ENCODE measurements at regions not wholly inside any gene's neighbourhood (a gene's known extent, or its start where the extent isn't known, plus 50 kb on each side); places are given as distances from the start of the nearest gene placed in this dataset.
"Not testable (repeated sequence)": the region's sequence is repeated elsewhere in the genome, so short reads cannot be mapped to it uniquely, and the experiment has no call there.

DNA sequence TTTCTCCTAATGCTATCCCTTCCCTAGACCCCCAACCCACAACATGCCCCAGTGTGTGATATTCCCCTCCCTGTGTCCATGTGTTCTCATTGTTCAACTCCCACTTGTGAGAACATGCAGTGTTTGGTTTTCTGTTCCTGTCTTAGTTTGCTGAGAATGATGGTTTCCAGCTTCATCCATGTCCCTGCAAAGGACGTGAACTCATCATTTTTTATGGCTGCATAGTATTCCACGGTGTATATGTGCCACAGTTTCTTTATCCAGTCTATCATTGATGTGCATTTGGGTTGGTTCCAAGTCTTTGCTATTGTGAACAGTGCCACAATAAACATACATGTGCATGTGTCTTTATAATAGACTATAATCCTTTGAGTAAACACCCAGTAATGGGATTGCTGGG, 109.0 kb upstream of the RANBP3L start:
- H3K9me3 ChIP-seq (ENCODE audit: control insufficient read depth in 2 of 2, insufficient read depth in 1 of 2, low read length in 1 of 2); H3K4me3 ChIP-seq (ENCODE audit: low read length in 2 of 2); DNase-seq (ENCODE audit: low read depth in 6 of 9, low spot score in 9 of 9); H3K27ac ChIP-seq (ENCODE audit: low read depth in 1 of 2, low read length in 1 of 2); H3K27me3 ChIP-seq (ENCODE audit: control insufficient read depth in 2 of 2, insufficient read depth in 1 of 2, low read length in 1 of 2); H3K4me1 ChIP-seq (ENCODE audit: control insufficient read depth in 2 of 2, insufficient read depth in 2 of 2, low read length in 2 of 2); H3K36me3 ChIP-seq (ENCODE audit: control insufficient read depth in 2 of 2, insufficient read depth in 2 of 2, low read length in 1 of 2): not testable (repeated sequence)
- WGBS = over 99% methylated on average over 2 of the region's 2 CpGs

DNA sequence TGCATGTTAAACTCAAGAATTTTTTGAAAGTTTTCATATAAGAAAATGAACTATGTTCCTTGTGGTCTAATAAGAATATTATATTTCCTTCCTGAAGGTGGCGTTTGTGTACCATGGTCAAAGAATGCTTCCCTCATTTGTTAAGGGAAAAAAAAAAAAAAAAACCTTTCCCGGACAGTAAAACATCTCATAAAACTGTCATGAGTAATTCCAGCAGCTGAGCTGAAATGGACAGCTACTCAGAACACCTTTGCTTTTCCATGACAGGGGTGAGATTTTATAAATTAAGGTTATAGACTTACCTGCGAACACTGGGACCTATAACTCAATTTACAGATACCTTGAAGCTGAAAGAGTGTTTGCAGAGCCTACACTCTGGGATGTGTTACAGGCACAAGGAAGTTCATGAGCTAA, 113.2 kb upstream of the RANBP3L start:
- peak in 2 of 9 donors; percentile 6 to 27 for DNase-seq (ENCODE audit: low read depth in 6 of 9, low spot score in 9 of 9)
- WGBS = 35% methylated on average over 3 of the region's 3 CpGs
- Histone ChIP-seq H3K27ac (ENCODE audit: low read depth in 1 of 2, low read length in 1 of 2) (no peak overlapping the region), H3K36me3 (ENCODE audit: control insufficient read depth in 2 of 2, insufficient read depth in 2 of 2, low read length in 1 of 2) (no peaks in the 10 kb centered on the region), H3K4me3 (ENCODE audit: low read length in 2 of 2) (no peak overlapping the region), H3K27me3 (ENCODE audit: control insufficient read depth in 2 of 2, insufficient read depth in 1 of 2, low read length in 1 of 2) (no peaks in the 10 kb centered on the region), H3K4me1 (ENCODE audit: control insufficient read depth in 2 of 2, insufficient read depth in 2 of 2, low read length in 2 of 2) (peaks cover 0 to 4% of the 10 kb centered on the region in 2 donors), H3K9me3 (ENCODE audit: control insufficient read depth in 2 of 2, insufficient read depth in 1 of 2, low read length in 1 of 2) (no peaks in the 10 kb centered on the region)

DNA sequence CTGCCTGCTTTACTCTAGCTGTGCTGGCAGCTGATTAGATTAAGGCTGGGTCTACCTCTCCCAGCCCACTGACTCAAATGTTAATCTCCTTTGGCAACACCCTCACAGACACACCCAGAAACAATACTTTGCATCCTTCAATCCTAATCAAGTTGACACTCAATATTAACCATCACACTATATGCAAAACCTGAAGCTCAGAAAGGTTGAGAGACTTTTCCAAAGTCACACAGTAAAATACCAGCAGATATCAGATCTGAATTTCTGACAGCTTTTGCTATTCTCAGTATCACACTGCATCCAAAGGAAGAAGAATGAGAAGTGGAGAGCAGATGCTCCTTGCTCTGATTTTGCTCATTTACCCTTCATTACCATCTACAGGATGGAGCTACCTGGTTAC, 114.9 kb upstream of the RANBP3L start:
- Histone ChIP-seq H3K4me1 (ENCODE audit: control insufficient read depth in 2 of 2, insufficient read depth in 2 of 2, low read length in 2 of 2) (peaks cover 0 to 4% of the 10 kb centered on the region in 2 donors), H3K9me3 (ENCODE audit: control insufficient read depth in 2 of 2, insufficient read depth in 1 of 2, low read length in 1 of 2) (no peaks in the 10 kb centered on the region), H3K27ac (ENCODE audit: low read depth in 1 of 2, low read length in 1 of 2) (no peak overlapping the region), H3K4me3 (ENCODE audit: low read length in 2 of 2) (no peak overlapping the region), H3K27me3 (ENCODE audit: control insufficient read depth in 2 of 2, insufficient read depth in 1 of 2, low read length in 1 of 2) (no peaks in the 10 kb centered on the region), H3K36me3 (ENCODE audit: control insufficient read depth in 2 of 2, insufficient read depth in 2 of 2, low read length in 1 of 2) (no peaks in the 10 kb centered on the region)
- no peak for DNase-seq (ENCODE audit: low read depth in 6 of 9, low spot score in 9 of 9)

DNA sequence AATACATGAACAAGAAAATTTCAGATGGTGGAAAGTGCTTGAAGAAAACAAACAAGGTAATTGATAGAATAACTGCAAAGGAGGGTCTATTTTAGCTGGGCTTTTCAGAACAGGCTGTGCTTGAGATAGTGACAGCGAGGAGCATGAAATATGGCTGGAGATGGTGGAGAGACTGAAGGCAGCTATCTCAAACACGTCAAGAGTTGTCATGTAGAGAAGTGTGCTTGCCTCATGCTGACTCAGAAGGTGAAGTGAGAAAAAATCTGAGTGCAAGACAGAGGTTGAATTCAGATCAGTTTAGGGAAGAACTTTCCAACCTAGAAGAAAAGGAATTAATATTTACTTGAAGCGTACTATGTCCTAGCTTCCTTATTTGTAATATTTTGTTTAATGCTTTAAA, 115.5 kb upstream of the RANBP3L start:
- no peak for DNase-seq (ENCODE audit: low read depth in 6 of 9, low spot score in 9 of 9)
- H3K27ac ChIP-seq (ENCODE audit: low read depth in 1 of 2, low read length in 1 of 2) = no peak overlapping the region
- H3K4me3 ChIP-seq (ENCODE audit: low read length in 2 of 2) = no peak overlapping the region
- H3K4me1 ChIP-seq (ENCODE audit: control insufficient read depth in 2 of 2, insufficient read depth in 2 of 2, low read length in 2 of 2) = peaks cover 0 to 4% of the 10 kb centered on the region in 2 donors
- WGBS = 93% methylated on average over 3 of the region's 3 CpGs
- H3K9me3 ChIP-seq (ENCODE audit: control insufficient read depth in 2 of 2, insufficient read depth in 1 of 2, low read length in 1 of 2) = no peaks in the 10 kb centered on the region
- no peaks in the 10 kb centered on the region for H3K36me3 ChIP-seq (ENCODE audit: control insufficient read depth in 2 of 2, insufficient read depth in 2 of 2, low read length in 1 of 2)
- H3K27me3 ChIP-seq (ENCODE audit: control insufficient read depth in 2 of 2, insufficient read depth in 1 of 2, low read length in 1 of 2) = no peaks in the 10 kb centered on the region

DNA sequence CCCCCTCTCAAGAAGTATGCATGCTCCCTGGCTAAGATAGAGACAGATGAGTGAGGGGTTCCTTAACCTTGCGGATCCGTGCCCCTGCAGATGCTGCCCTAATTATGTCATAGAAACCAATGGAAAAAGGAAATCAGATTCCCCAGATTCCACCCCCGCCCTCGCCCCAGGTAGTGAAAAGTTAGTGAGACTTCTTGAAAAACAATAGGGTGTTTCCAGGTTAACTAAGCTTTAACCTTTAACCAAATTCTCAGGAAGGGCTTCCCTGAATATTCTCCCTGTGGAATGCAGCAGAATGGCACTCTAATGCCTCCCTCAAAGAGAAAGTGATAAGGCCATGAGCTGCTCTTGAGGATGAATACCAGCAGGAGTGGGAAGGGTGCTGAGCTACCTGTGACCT, 116.0 kb upstream of the RANBP3L start:
- no peaks in the 10 kb centered on the region for H3K9me3 ChIP-seq (ENCODE audit: control insufficient read depth in 2 of 2, insufficient read depth in 1 of 2, low read length in 1 of 2)
- peaks cover 0 to 4% of the 10 kb centered on the region in 2 donors for H3K4me1 ChIP-seq (ENCODE audit: control insufficient read depth in 2 of 2, insufficient read depth in 2 of 2, low read length in 2 of 2)
- no peak overlapping the region for H3K4me3 ChIP-seq (ENCODE audit: low read length in 2 of 2)
- H3K36me3 ChIP-seq (ENCODE audit: control insufficient read depth in 2 of 2, insufficient read depth in 2 of 2, low read length in 1 of 2) = no peaks in the 10 kb centered on the region
- H3K27me3 ChIP-seq (ENCODE audit: control insufficient read depth in 2 of 2, insufficient read depth in 1 of 2, low read length in 1 of 2) = no peaks in the 10 kb centered on the region
- H3K27ac ChIP-seq (ENCODE audit: low read depth in 1 of 2, low read length in 1 of 2) = no peak overlapping the region
- 98% methylated on average over 4 of the region's 4 CpGs for WGBS
- DNase-seq (ENCODE audit: low read depth in 6 of 9, low spot score in 9 of 9) = no peak

DNA sequence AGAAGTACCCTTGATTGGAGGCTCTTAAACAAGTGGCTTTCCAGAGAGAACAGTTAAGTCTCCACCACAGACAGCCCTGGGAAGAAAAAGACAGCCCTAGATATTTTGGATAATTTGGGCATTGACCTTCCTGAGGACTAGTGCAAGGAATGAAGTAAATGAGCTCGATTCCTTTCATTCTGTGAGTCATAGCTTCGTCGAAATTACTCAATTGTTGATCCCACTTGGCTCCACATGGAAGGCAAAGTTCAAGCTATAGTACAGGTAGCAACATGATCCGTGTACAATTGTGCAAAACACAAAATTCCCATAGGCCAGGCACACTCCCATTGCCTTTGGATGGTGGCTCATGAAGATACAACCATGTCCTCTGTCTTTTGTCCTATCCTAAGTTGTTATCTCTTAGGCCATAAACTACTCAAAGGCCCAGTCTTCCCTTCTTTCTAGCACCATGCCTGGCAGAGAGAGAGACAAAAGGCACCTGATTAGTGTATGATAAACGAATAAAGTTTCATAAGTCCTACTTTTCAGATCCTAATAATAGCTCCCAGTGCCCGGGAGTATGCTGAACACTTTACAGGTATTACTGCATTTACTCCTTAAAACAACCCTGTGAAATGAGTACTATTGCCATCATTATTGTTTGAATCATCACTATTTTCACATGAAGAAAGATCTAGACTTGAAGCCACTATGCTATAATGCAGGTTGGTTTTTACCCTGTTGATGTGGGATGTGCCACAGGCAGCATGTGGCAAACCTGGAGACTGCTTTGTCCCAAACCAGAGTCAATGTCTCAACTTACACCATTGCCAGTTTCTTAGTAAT, 116.7 kb upstream of the RANBP3L start:
- peaks cover 0 to 4% of the 10 kb centered on the region in 2 donors for H3K4me1 ChIP-seq (ENCODE audit: control insufficient read depth in 2 of 2, insufficient read depth in 2 of 2, low read length in 2 of 2)
- H3K27ac ChIP-seq (ENCODE audit: low read depth in 1 of 2, low read length in 1 of 2) = no peak overlapping the region
- no peak overlapping the region for H3K4me3 ChIP-seq (ENCODE audit: low read length in 2 of 2)
- H3K27me3 ChIP-seq (ENCODE audit: control insufficient read depth in 2 of 2, insufficient read depth in 1 of 2, low read length in 1 of 2) = no peaks in the 10 kb centered on the region
- no peak for DNase-seq (ENCODE audit: low read depth in 6 of 9, low spot score in 9 of 9)
- WGBS = 95% methylated on average over 6 of the region's 6 CpGs
- H3K36me3 ChIP-seq (ENCODE audit: control insufficient read depth in 2 of 2, insufficient read depth in 2 of 2, low read length in 1 of 2) = no peaks in the 10 kb centered on the region
- no peaks in the 10 kb centered on the region for H3K9me3 ChIP-seq (ENCODE audit: control insufficient read depth in 2 of 2, insufficient read depth in 1 of 2, low read length in 1 of 2)

DNA sequence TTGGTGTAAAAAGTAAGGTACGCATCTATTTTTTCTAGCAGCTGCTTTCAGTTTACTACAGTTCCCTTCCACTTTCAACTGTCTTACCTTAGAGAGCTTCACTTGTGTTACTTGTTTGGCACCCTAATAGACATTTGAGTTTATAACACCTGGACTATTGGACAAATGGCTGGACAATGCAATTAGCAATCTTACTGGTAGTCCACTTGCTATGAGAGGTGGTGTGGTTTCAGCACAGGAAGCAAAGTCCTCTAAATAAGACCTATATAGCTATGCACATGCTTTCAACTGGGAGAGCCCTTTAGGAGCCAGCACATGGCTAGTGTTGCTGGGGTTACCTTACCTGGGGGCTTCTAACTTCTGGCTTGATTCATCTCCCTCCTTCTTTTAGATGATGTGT, 119.6 kb upstream of the RANBP3L start:
- WGBS = 96% methylated on average over 1 of the region's 1 CpG
- DNase-seq (ENCODE audit: low read depth in 6 of 9, low spot score in 9 of 9) = no peak
- Histone ChIP-seq H3K4me3 (ENCODE audit: low read length in 2 of 2) (no peak overlapping the region), H3K36me3 (ENCODE audit: control insufficient read depth in 2 of 2, insufficient read depth in 2 of 2, low read length in 1 of 2) (no peaks in the 10 kb centered on the region), H3K4me1 (ENCODE audit: control insufficient read depth in 2 of 2, insufficient read depth in 2 of 2, low read length in 2 of 2) (peaks cover 0 to 7% of the 10 kb centered on the region in 2 donors), H3K9me3 (ENCODE audit: control insufficient read depth in 2 of 2, insufficient read depth in 1 of 2, low read length in 1 of 2) (no peaks in the 10 kb centered on the region), H3K27me3 (ENCODE audit: control insufficient read depth in 2 of 2, insufficient read depth in 1 of 2, low read length in 1 of 2) (no peaks in the 10 kb centered on the region), H3K27ac (ENCODE audit: low read depth in 1 of 2, low read length in 1 of 2) (no peak overlapping the region)

DNA sequence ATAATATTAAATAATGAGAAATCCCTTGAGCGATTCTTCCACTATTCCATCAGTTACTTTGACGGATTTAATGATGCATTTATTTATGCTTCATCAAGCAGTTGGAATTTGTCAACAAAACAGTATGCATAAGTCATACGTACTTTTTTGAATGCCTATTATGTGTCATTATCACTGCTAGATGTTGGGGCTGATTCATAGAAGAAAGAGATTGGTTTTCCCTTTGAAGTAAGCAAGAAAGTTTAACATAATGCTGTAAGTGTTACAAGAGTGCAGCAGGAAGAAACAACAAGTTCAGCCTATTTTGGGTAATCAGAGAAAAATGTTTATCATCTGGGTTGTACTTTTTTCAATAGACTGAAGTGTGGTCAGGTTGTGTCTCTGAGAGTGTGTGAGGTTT, 121.2 kb upstream of the RANBP3L start:
- Histone ChIP-seq H3K27me3 (ENCODE audit: control insufficient read depth in 2 of 2, insufficient read depth in 1 of 2, low read length in 1 of 2) (no peaks in the 10 kb centered on the region), H3K27ac (ENCODE audit: low read depth in 1 of 2, low read length in 1 of 2) (no peak overlapping the region), H3K9me3 (ENCODE audit: control insufficient read depth in 2 of 2, insufficient read depth in 1 of 2, low read length in 1 of 2) (no peaks in the 10 kb centered on the region), H3K4me3 (ENCODE audit: low read length in 2 of 2) (no peak overlapping the region), H3K36me3 (ENCODE audit: control insufficient read depth in 2 of 2, insufficient read depth in 2 of 2, low read length in 1 of 2) (no peaks in the 10 kb centered on the region), H3K4me1 (ENCODE audit: control insufficient read depth in 2 of 2, insufficient read depth in 2 of 2, low read length in 2 of 2) (peaks cover 0 to 7% of the 10 kb centered on the region in 2 donors)
- 85% methylated on average over 3 of the region's 3 CpGs for WGBS
- no peak for DNase-seq (ENCODE audit: low read depth in 6 of 9, low spot score in 9 of 9)

DNA sequence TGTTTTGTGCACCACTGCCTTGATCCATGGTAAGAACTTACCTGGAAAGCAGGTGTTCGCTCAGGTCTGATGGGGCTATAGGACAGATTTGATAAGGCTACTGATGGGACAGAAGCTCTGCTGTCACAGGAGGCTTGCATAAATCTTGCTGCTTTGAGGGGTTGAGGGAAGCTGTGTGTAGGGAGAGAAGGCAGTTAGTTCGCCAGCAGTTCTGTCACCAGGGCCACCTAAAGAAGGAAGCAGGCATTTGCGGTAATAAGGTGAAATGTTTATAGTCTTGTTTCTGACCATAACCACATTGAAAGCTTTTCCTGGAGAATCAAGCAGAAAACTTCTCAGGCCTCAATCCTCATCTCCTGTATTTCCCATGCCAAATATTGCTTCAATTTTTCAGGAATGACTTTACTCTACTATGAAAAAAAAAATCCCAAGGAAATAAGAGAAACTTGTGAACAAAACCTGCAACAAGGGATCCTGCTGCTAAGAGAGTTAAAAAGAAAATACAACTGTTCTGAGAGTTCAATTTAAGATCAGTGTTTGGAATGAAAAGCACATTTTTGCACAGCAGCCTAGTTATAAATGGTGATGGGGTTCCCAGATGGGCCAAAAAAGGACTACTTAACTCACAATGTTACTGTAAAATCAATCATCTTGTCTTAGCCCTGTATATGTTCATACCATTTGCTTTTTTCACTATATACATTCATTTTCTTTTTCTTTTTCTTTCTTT, 122.0 kb upstream of the RANBP3L start:
- no peak overlapping the region for H3K4me3 ChIP-seq (ENCODE audit: low read length in 2 of 2)
- no peak overlapping the region for H3K27ac ChIP-seq (ENCODE audit: low read depth in 1 of 2, low read length in 1 of 2)
- H3K27me3 ChIP-seq (ENCODE audit: control insufficient read depth in 2 of 2, insufficient read depth in 1 of 2, low read length in 1 of 2) = no peaks in the 10 kb centered on the region
- peaks cover 0 to 7% of the 10 kb centered on the region in 2 donors for H3K4me1 ChIP-seq (ENCODE audit: control insufficient read depth in 2 of 2, insufficient read depth in 2 of 2, low read length in 2 of 2)
- H3K36me3 ChIP-seq (ENCODE audit: control insufficient read depth in 2 of 2, insufficient read depth in 2 of 2, low read length in 1 of 2) = no peaks in the 10 kb centered on the region
- WGBS = 38% methylated on average over 3 of the region's 3 CpGs
- no peak for DNase-seq (ENCODE audit: low read depth in 6 of 9, low spot score in 9 of 9)
- no peaks in the 10 kb centered on the region for H3K9me3 ChIP-seq (ENCODE audit: control insufficient read depth in 2 of 2, insufficient read depth in 1 of 2, low read length in 1 of 2)

All from thymus (tissue), 11 donors.